H9 (cell line): ENCODE measurements at regions not wholly inside any gene's neighbourhood (a gene's known extent, or its start where the extent isn't known, plus 50 kb on each side); places are given as distances from the start of the nearest gene placed in this dataset.

Source experiments
- DNase-seq: peaks from one replicate; pipeline ENCODE4 v3.0.0-alpha.2; 2017
- H2AFZ ChIP-seq: one replicate; pipeline ENCODE4 v1.6.1; 2013; ENCODE audit warnings: mild to moderate bottlenecking, low read length, control low read depth, moderate library complexity
- H2AK5ac ChIP-seq: 2 replicates; pipeline ENCODE4 v1.6.1; 2013; ENCODE audit warnings: low read length, control low read depth, mixed read lengths; ENCODE audit not compliant: insufficient read length
- H2BK120ac ChIP-seq: one replicate; pipeline ENCODE4 v1.6.1; 2013; ENCODE audit warnings: low read depth, mild to moderate bottlenecking, low read length, control low read depth, inconsistent platforms; ENCODE audit not compliant: poor library complexity, severe bottlenecking
- H2BK12ac ChIP-seq: 2 replicates; pipeline ENCODE4 v1.6.1; 2013; ENCODE audit warnings: low read length, control low read depth, mixed read lengths, low read depth; ENCODE audit not compliant: insufficient read length
- H2BK15ac ChIP-seq: 2 replicates; pipeline ENCODE4 v1.6.1; 2013; ENCODE audit warnings: low read depth, low read length, control low read depth
- H2BK20ac ChIP-seq: one replicate; pipeline ENCODE4 v1.6.1; 2013; ENCODE audit warnings: low read depth, mild to moderate bottlenecking, low read length, control low read depth, inconsistent platforms; ENCODE audit not compliant: poor library complexity, severe bottlenecking
- H2BK5ac ChIP-seq: 2 replicates; pipeline ENCODE4 v1.6.1; 2013; ENCODE audit warnings: low read length, control low read depth, mixed read lengths; ENCODE audit not compliant: insufficient read length
- H3K14ac ChIP-seq: 2 replicates; pipeline ENCODE4 v1.6.1; 2013; ENCODE audit warnings: low read length, control low read depth; ENCODE audit not compliant: insufficient read depth
- H3K18ac ChIP-seq: 2 replicates; pipeline ENCODE4 v1.6.1; 2013; ENCODE audit warnings: low read depth, mild to moderate bottlenecking, mixed read lengths, low read length, control low read depth; ENCODE audit not compliant: insufficient read length
- H3K23ac ChIP-seq: 2 replicates; pipeline ENCODE4 v1.6.1; 2013; ENCODE audit warnings: low read length, control low read depth, mixed read lengths, low read depth; ENCODE audit not compliant: insufficient read length
- H3K23me2 ChIP-seq: 2 replicates; pipeline ENCODE4 v1.6.1; 2013; ENCODE audit warnings: low read depth, mild to moderate bottlenecking, mixed read lengths, low read length, control low read depth; ENCODE audit not compliant: insufficient read length, poor library complexity, severe bottlenecking
- H3K27ac ChIP-seq: 2 replicates; pipeline ENCODE4 v1.5.1; 2013; ENCODE audit warnings: low read length, control low read depth, mixed read lengths, low read depth; ENCODE audit not compliant: insufficient read length
- H3K27me3 ChIP-seq: 2 replicates; pipeline ENCODE4 v1.6.1; 2013; ENCODE audit warnings: low read length, control low read depth, inconsistent platforms; ENCODE audit not compliant: insufficient read depth
- H3K4ac ChIP-seq: 2 replicates; pipeline ENCODE4 v1.6.1; 2013; ENCODE audit warnings: low read depth, mild to moderate bottlenecking, control low read depth, inconsistent platforms, low read length, moderate library complexity
- H3K4me1 ChIP-seq: 2 replicates; pipeline ENCODE4 v1.6.1; 2013; ENCODE audit warnings: low read length, control low read depth, inconsistent platforms; ENCODE audit not compliant: insufficient read depth
- H3K4me2 ChIP-seq: 2 replicates; pipeline ENCODE4 v1.6.1; 2013; ENCODE audit warnings: low read length, control low read depth, mixed read lengths; ENCODE audit not compliant: insufficient read length, insufficient read depth
- H3K56ac ChIP-seq: 2 replicates; pipeline ENCODE4 v1.6.1; 2013; ENCODE audit warnings: low read depth, mild to moderate bottlenecking, mixed read lengths, low read length, control low read depth; ENCODE audit not compliant: insufficient read length
- H3K79me1 ChIP-seq: 2 replicates; pipeline ENCODE4 v1.6.1; 2013; ENCODE audit warnings: low read depth, mild to moderate bottlenecking, moderate library complexity, low read length, control low read depth, inconsistent platforms; ENCODE audit not compliant: insufficient read depth, poor library complexity, severe bottlenecking
- H3K79me2 ChIP-seq: 2 replicates; pipeline ENCODE4 v1.6.1; 2013; ENCODE audit warnings: low read length, control low read depth, inconsistent platforms; ENCODE audit not compliant: insufficient read depth
- H3K9ac ChIP-seq: 2 replicates; pipeline ENCODE4 v1.6.1; 2013; ENCODE audit warnings: low read length, control low read depth, mixed read lengths; ENCODE audit not compliant: insufficient read length; ENCODE audit errors: extremely low read depth
- H3K9me3 ChIP-seq: one replicate; pipeline ENCODE4 v1.6.1; 2013; ENCODE audit warnings: low read depth, low read length, inconsistent platforms; ENCODE audit not compliant: control insufficient read depth
- H3T11ph ChIP-seq: one replicate; pipeline ENCODE4 v1.6.1; 2013; ENCODE audit warnings: mild to moderate bottlenecking, low read length, control low read depth, inconsistent platforms
- H4K20me1 ChIP-seq: one replicate; pipeline ENCODE4 v1.6.1; 2013; ENCODE audit not compliant: control insufficient read depth, insufficient read length, insufficient read depth
- H4K5ac ChIP-seq: 2 replicates; pipeline ENCODE4 v1.6.1; 2013; ENCODE audit warnings: low read depth, mild to moderate bottlenecking, mixed read lengths, low read length, control low read depth; ENCODE audit not compliant: insufficient read length
- H4K8ac ChIP-seq: replicated peaks from 2 replicates; pipeline ENCODE4 v1.6.1; 2013; ENCODE audit warnings: low read length, control low read depth, mixed read lengths, low read depth; ENCODE audit not compliant: insufficient read length
- H4K91ac ChIP-seq: 2 replicates; pipeline ENCODE4 v1.6.1; 2013; ENCODE audit warnings: low read depth, mild to moderate bottlenecking, moderate library complexity, mixed read lengths, low read length, control low read depth; ENCODE audit not compliant: insufficient read length
- H3K27ac Mint-ChIP-seq, 3 experiments: 2 replicates in 2 of 3; 3 replicates in 1 of 3; pipeline ENCODE4 v1.8.0; 2020 to 2021; ENCODE audit warnings: mixed read lengths in 3 of 3, mild to moderate bottlenecking in 1 of 3, moderate library complexity in 1 of 3
- H3K27me3 Mint-ChIP-seq: 2 replicates; pipeline ENCODE4 v1.8.0; 2021; ENCODE audit warnings: low read depth, mild to moderate bottlenecking, moderate library complexity, mixed read lengths
- H3K36me3 Mint-ChIP-seq, 3 experiments: 2 replicates in 2 of 3; 3 replicates in 1 of 3; pipeline ENCODE4 v1.8.0; 2020 to 2021; ENCODE audit warnings: low read depth in 3 of 3, mixed read lengths in 3 of 3; ENCODE audit not compliant: insufficient read depth in 1 of 3
- H3K4me1 Mint-ChIP-seq, 2 experiments: 2 replicates each; pipeline ENCODE4 v1.8.0; 2020; ENCODE audit warnings: mixed read lengths in 2 of 2
- H3K4me3 Mint-ChIP-seq, 2 experiments: 2 replicates in 1 of 2; 3 replicates in 1 of 2; pipeline ENCODE4 v1.8.0; 2020 to 2021; ENCODE audit warnings: mild to moderate bottlenecking in 2 of 2, mixed read lengths in 2 of 2, moderate library complexity in 1 of 2
- H3K9me3 Mint-ChIP-seq, 2 experiments: 2 replicates in 1 of 2; 3 replicates in 1 of 2; pipeline ENCODE4 v1.8.0; 2020; ENCODE audit warnings: mild to moderate bottlenecking in 2 of 2, mixed read lengths in 2 of 2, moderate library complexity in 1 of 2
- WGBS: extraction: QIAGEN DNeasy Blood & Tissue Kit; methylation state at CpG from one replicate; pipeline ENCODE4 v1.1.7; 2013; ENCODE audit warnings: missing lambda C conversion rate, low lambda C conversion rate, mixed read lengths; ENCODE audit not compliant: insufficient read length; ENCODE audit errors: extremely low coverage; 5-methylcytosine and 5-hydroxymethylcytosine counted together
- TF ChIP-seq, protein P1 (sequence below): fragments of 200-600 bp; sonication (generic); conservative IDR thresholded peaks from 3 replicates; pipeline ENCODE4 v1.8.0; 2021; ENCODE audit warnings: antibody characterized with exemption, mild to moderate bottlenecking

DNA sequence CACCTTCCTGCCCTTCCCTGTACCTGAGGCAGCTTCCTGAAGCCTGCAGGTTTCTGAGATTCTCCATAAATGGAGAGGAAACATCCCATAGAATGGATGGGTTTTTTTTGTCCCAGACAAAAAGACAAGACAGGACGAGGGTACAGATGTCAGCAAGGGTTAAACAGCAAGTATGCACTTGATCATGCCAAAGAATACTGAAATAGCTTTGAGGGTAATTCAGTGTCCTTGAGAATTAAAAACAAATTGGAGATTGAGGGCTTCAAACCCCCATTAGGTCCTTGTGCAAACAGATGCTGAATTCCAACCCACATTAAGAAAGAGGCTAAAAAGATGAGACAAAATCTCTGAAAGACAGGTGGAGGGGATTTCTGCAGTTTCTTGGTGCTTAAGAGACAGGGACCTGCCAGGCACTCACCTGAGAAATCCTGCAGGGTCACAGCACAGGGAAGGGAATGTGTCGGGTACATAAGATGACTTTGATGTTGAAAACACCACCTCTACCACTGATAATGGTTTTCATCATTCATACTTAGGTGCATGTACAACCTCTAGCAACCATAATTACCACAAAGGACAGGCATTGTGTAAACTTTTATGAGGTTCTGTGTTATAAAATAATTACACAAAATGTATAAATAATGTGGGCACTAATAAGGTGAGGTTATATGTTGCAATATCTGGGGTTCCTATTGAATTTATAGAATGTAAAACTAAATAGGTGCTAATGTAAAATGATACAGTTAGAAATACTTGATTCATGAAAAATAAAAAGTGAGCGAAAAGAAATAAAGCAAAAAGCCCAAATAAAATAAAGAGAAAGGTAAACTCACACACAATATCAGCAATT is 107.1 kb upstream of the TOP3B start:
- no peak overlapping the region for H3K4me2 ChIP-seq
- H2BK120ac ChIP-seq = no peak overlapping the region
- Mint-ChIP-seq H3K27ac (no peak overlapping the region), H3K4me1 (no peaks in the 10 kb centered on the region), H3K9me3 (no peaks in the 10 kb centered on the region), H3K4me3 (no peak overlapping the region), H3K36me3 (no peaks in the 10 kb centered on the region), H3K27me3 (peaks cover 100% of the 10 kb centered on the region)
- H3K27me3 ChIP-seq = peaks cover 80% of the 10 kb centered on the region
- H3K9ac ChIP-seq = no peak overlapping the region
- TF ChIP-seq, protein P1, sequence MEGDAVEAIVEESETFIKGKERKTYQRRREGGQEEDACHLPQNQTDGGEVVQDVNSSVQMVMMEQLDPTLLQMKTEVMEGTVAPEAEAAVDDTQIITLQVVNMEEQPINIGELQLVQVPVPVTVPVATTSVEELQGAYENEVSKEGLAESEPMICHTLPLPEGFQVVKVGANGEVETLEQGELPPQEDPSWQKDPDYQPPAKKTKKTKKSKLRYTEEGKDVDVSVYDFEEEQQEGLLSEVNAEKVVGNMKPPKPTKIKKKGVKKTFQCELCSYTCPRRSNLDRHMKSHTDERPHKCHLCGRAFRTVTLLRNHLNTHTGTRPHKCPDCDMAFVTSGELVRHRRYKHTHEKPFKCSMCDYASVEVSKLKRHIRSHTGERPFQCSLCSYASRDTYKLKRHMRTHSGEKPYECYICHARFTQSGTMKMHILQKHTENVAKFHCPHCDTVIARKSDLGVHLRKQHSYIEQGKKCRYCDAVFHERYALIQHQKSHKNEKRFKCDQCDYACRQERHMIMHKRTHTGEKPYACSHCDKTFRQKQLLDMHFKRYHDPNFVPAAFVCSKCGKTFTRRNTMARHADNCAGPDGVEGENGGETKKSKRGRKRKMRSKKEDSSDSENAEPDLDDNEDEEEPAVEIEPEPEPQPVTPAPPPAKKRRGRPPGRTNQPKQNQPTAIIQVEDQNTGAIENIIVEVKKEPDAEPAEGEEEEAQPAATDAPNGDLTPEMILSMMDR = no peak
- no peak overlapping the region for H2BK20ac ChIP-seq
- no peak overlapping the region for H3K27ac ChIP-seq
- no peaks in the 10 kb centered on the region for H3K79me2 ChIP-seq
- no peak overlapping the region for H4K8ac ChIP-seq
- no peaks in the 10 kb centered on the region for H3K23me2 ChIP-seq
- no peak overlapping the region for H2BK12ac ChIP-seq
- H4K5ac ChIP-seq = no peak overlapping the region
- no peaks in the 10 kb centered on the region for H4K20me1 ChIP-seq
- no CpG with 5 or more reads among the region's 3 CpGs for WGBS
- H2BK15ac ChIP-seq = no peak overlapping the region
- no peak overlapping the region for H3K56ac ChIP-seq
- no peak overlapping the region for H4K91ac ChIP-seq
- DNase-seq = no peak
- no peak overlapping the region for H3T11ph ChIP-seq
- no peaks in the 10 kb centered on the region for H3K4me1 ChIP-seq
- no peak overlapping the region for H3K14ac ChIP-seq
- no peaks in the 10 kb centered on the region for H3K79me1 ChIP-seq
- no peaks in the 10 kb centered on the region for H3K9me3 ChIP-seq
- no peak overlapping the region for H2AK5ac ChIP-seq
- no peak overlapping the region for H3K23ac ChIP-seq
- H3K18ac ChIP-seq = no peak overlapping the region
- H2AFZ ChIP-seq = no peak overlapping the region
- no peak overlapping the region for H2BK5ac ChIP-seq
- H3K4ac ChIP-seq = no peak overlapping the region
